CD14-positive monocyte (primary cell): ENCODE measurements at regions not wholly inside any gene's neighbourhood (a gene's known extent, or its start where the extent isn't known, plus 50 kb on each side); places are given as distances from the start of the nearest gene placed in this dataset.

Source experiments
- DNase-seq, 3 donors: peaks; one replicate each; pipeline ENCODE4 v3.0.0-alpha.2; 2011 to 2022
- H2AFZ ChIP-seq: 2 replicates; pipeline ENCODE4 v1.6.0; 2012; ENCODE audit warnings: mild to moderate bottlenecking, low read depth, low read length, inconsistent platforms; ENCODE audit not compliant: insufficient read depth, poor library complexity, severe bottlenecking
- H3K27ac ChIP-seq, 2 donors: 1 replicate in 1 of 2; 2 replicates in 1 of 2; pipeline ENCODE4 v1.5.1; 2012 to 2013; ENCODE audit warnings: low read length in 2 of 2, control low read depth in 1 of 2, inconsistent platforms in 1 of 2, low read depth in 1 of 2, mild to moderate bottlenecking in 1 of 2
- H3K27me3 ChIP-seq, 2 donors: one replicate each; pipeline versions ENCODE4 v1.6.0 to v1.6.1; 2011 to 2013; ENCODE audit warnings: low read length in 2 of 2; ENCODE audit not compliant: control insufficient read depth in 2 of 2, insufficient read depth in 2 of 2
- H3K36me3 ChIP-seq, 2 donors: replicated peaks in 1 of 2; 1 replicate in 1 of 2; 2 replicates in 1 of 2; pipeline versions ENCODE4 v1.5.1 to v1.6.1; 2012 to 2013; ENCODE audit warnings: low read length in 2 of 2, control low read depth in 1 of 2, inconsistent platforms in 1 of 2, mild to moderate bottlenecking in 1 of 2; ENCODE audit not compliant: insufficient read depth in 2 of 2, control insufficient read depth in 1 of 2
- H3K4me1 ChIP-seq, 2 donors: 1 replicate in 1 of 2; 2 replicates in 1 of 2; pipeline versions ENCODE4 v1.5.1 to v1.6.1; 2012 to 2013; ENCODE audit warnings: low read length in 2 of 2, control low read depth in 1 of 2, inconsistent platforms in 1 of 2, mild to moderate bottlenecking in 1 of 2, moderate library complexity in 1 of 2; ENCODE audit not compliant: insufficient read depth in 2 of 2, control insufficient read depth in 1 of 2
- H3K4me2 ChIP-seq: replicated peaks from 2 replicates; pipeline ENCODE3; 2012; ENCODE audit warnings: low read length, moderate library complexity, mild to moderate bottlenecking; ENCODE audit not compliant: poor library complexity, severe bottlenecking; ENCODE audit errors: extremely low read depth
- H3K4me3 ChIP-seq, 3 experiments: fragments of 200-600 bp in 1 of 3; sonication (generic) in 1 of 3; replicated peaks in 1 of 3; 1 replicate in 2 of 3; 2 replicates in 1 of 3; pipeline ENCODE4 v1.5.1; 2011 to 2013; ENCODE audit warnings: low read length in 3 of 3, mild to moderate bottlenecking in 3 of 3, control low read depth in 2 of 3, low read depth in 2 of 3, inconsistent platforms in 1 of 3, moderate library complexity in 1 of 3
- H3K79me2 ChIP-seq: 2 replicates; pipeline ENCODE4 v1.6.0; 2012; ENCODE audit warnings: mild to moderate bottlenecking, control low read depth, inconsistent platforms, low read length, moderate library complexity; ENCODE audit not compliant: insufficient read depth
- H3K9ac ChIP-seq: 2 replicates; pipeline ENCODE4 v1.6.0; 2017; ENCODE audit warnings: low read length, mild to moderate bottlenecking; ENCODE audit not compliant: insufficient read depth, poor library complexity, severe bottlenecking
- H3K9me3 ChIP-seq, 2 donors: replicated peaks in 1 of 2; 1 replicate in 1 of 2; 2 replicates in 1 of 2; pipeline versions ENCODE4 v1.5.1 to v1.6.1; 2012 to 2013; ENCODE audit warnings: low read length in 2 of 2, control low read depth in 1 of 2; ENCODE audit not compliant: control insufficient read depth in 1 of 2, insufficient read depth in 1 of 2
- H4K20me1 ChIP-seq: 2 replicates; pipeline ENCODE4 v1.6.0; 2012; ENCODE audit warnings: mild to moderate bottlenecking, low read length, control low read depth, moderate library complexity; ENCODE audit not compliant: insufficient read depth
- H3K27ac Mint-ChIP-seq, 7 donors: one replicate each; pipeline ENCODE4 v1.8.0; 2020; ENCODE audit warnings: mild to moderate bottlenecking in 7 of 7, mixed read lengths in 7 of 7, moderate library complexity in 6 of 7, inconsistent platforms in 2 of 7
- H3K27me3 Mint-ChIP-seq, 3 donors: one replicate each; pipeline ENCODE4 v1.8.0; 2021 to 2022; ENCODE audit warnings: low read depth in 3 of 3, mild to moderate bottlenecking in 3 of 3, mixed read lengths in 3 of 3, moderate library complexity in 3 of 3, inconsistent platforms in 1 of 3
- H3K36me3 Mint-ChIP-seq, 2 donors: one replicate each; pipeline ENCODE4 v1.8.0; 2020; ENCODE audit warnings: mixed read lengths in 2 of 2, inconsistent platforms in 1 of 2, mild to moderate bottlenecking in 1 of 2
- H3K4me1 Mint-ChIP-seq: one replicate; pipeline ENCODE4 v1.8.0; 2020; ENCODE audit warnings: mild to moderate bottlenecking, mixed read lengths
- H3K4me3 Mint-ChIP-seq, 2 donors: one replicate each; pipeline ENCODE4 v1.8.0; 2020; ENCODE audit warnings: mild to moderate bottlenecking in 2 of 2, mixed read lengths in 2 of 2, moderate library complexity in 1 of 2
- H3K9me3 Mint-ChIP-seq, 7 donors: one replicate each; pipeline ENCODE4 v1.8.0; 2020 to 2022; ENCODE audit warnings: mixed read lengths in 7 of 7, mild to moderate bottlenecking in 6 of 7, moderate library complexity in 6 of 7, inconsistent platforms in 2 of 7
- WGBS: methylation state at CpG from one replicate; pipeline ENCODE4 v1.1.5; 2013; ENCODE audit warnings: missing lambda C conversion rate; ENCODE audit not compliant: insufficient coverage; 5-methylcytosine and 5-hydroxymethylcytosine counted together
- intact Hi-C, 2 donors: fragments of 100-400 bp; cut with micrococcal nuclease; formaldehyde crosslinking; loops; one replicate each; pipeline versions ENCODE4 v1.15.0 to v1.15.1; 2023
- TF ChIP-seq, protein P1 (sequence below): fragments of 200-600 bp; IDR thresholded peaks from one replicate; pipeline ENCODE4 v1.8.0; 2022; ENCODE audit warnings: antibody characterized with exemption, mild to moderate bottlenecking

DNA sequence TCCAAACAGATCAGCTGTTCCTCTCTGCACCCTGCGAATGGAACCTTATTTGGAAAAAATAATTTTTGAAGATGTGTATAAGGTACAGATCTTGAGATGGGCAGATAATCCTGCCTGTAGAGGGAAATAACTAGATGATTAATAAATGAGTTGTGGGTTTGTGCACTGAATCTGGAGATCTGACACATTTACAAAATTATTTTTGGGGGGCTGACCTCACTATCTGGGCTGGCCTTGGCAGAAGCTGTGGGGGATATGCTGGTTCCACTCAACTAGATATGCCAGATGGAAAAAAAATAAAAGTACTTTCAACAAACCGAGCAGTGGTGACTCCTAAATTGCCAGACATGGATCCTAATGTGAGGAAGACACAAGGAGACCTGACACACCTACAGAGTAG, 552.2 kb upstream of the AMELY start:
- whole genome bisulfite sequencing: no CpG with 5 or more reads among the region's 2 CpGs

GRCh38 chrY:7463196-7463595, 551.6 kb upstream of the AMELY start:
- Histone ChIP-seq H4K20me1 (no peaks in the 10 kb centered on the region), H3K4me1 (no peaks in the 10 kb centered on the region), H3K9me3 (no peaks in the 10 kb centered on the region), H3K79me2 (no peaks in the 10 kb centered on the region), H3K27ac (no peak overlapping the region), H3K9ac (no peak overlapping the region), H3K4me3 (no peak overlapping the region), H2AFZ (no peak overlapping the region), H3K36me3 (no peaks in the 10 kb centered on the region), H3K4me2 (no peak overlapping the region), H3K27me3 (no peaks in the 10 kb centered on the region)
- DNase-seq: no peak
- Mint-ChIP-seq H3K4me1 (peaks cover 2% of the 10 kb centered on the region), H3K4me3 (no peak overlapping the region), H3K27ac (no peak overlapping the region), H3K27me3 (peaks cover 0 to 8% (median 0%) of the 10 kb centered on the region in 3 donors), H3K9me3 (peaks cover 0 to 5% (median 0%) of the 10 kb centered on the region in 7 donors), H3K36me3 (no peaks in the 10 kb centered on the region)
- TF ChIP-seq, protein P1, sequence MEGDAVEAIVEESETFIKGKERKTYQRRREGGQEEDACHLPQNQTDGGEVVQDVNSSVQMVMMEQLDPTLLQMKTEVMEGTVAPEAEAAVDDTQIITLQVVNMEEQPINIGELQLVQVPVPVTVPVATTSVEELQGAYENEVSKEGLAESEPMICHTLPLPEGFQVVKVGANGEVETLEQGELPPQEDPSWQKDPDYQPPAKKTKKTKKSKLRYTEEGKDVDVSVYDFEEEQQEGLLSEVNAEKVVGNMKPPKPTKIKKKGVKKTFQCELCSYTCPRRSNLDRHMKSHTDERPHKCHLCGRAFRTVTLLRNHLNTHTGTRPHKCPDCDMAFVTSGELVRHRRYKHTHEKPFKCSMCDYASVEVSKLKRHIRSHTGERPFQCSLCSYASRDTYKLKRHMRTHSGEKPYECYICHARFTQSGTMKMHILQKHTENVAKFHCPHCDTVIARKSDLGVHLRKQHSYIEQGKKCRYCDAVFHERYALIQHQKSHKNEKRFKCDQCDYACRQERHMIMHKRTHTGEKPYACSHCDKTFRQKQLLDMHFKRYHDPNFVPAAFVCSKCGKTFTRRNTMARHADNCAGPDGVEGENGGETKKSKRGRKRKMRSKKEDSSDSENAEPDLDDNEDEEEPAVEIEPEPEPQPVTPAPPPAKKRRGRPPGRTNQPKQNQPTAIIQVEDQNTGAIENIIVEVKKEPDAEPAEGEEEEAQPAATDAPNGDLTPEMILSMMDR: no peak
- WGBS: no CpG with 5 or more reads among the region's 2 CpGs
- intact Hi-C loops: no loop called here

More for the DNA sequence above, 552.2 kb upstream of the AMELY start:
- Histone ChIP-seq H3K27me3 (no peaks in the 10 kb centered on the region), H3K36me3 (no peaks in the 10 kb centered on the region), H3K9ac (no peak overlapping the region), H3K4me3 (no peak overlapping the region), H3K79me2 (no peaks in the 10 kb centered on the region), H4K20me1 (no peaks in the 10 kb centered on the region), H3K9me3 (no peaks in the 10 kb centered on the region), H3K27ac (no peak overlapping the region), H2AFZ (no peak overlapping the region), H3K4me2 (no peak overlapping the region), H3K4me1 (no peaks in the 10 kb centered on the region)
- Mint-ChIP-seq H3K36me3 (no peaks in the 10 kb centered on the region), H3K27me3 (peaks cover 0 to 9% (median 0%) of the 10 kb centered on the region in 3 donors), H3K9me3 (peaks cover 0 to 5% (median 0%) of the 10 kb centered on the region in 7 donors), H3K27ac (no peak overlapping the region), H3K4me1 (peaks cover 5% of the 10 kb centered on the region), H3K4me3 (no peak overlapping the region)
- intact Hi-C loops: no loop called here
- TF ChIP-seq, protein P1: no peak
- no peak for DNase-seq
